Stimulated activated CD8-positive, alpha-beta memory T cell treated with anti-CD3 and anti-CD28 coated beads, Interleukin-15, amount 100 ng/mL, for 4 hours (primary cell): ENCODE measurements at regions not wholly inside any gene's neighbourhood (a gene's known extent, or its start where the extent isn't known, plus 50 kb on each side); places are given as distances from the start of the nearest gene placed in this dataset.
A peak's percentile ranks its signal among the peaks of the same experiment; 100 is the strongest.
"Not testable (repeated sequence)": the region's sequence is repeated elsewhere in the genome, so short reads cannot be mapped to it uniquely, and the experiment has no call there.

Experiments
- DNase-seq, 2 donors: peaks; one replicate each; pipeline ENCODE4 v3.0.0-alpha.2; 2020; ENCODE audit warnings: low read depth in 2 of 2

DNA sequence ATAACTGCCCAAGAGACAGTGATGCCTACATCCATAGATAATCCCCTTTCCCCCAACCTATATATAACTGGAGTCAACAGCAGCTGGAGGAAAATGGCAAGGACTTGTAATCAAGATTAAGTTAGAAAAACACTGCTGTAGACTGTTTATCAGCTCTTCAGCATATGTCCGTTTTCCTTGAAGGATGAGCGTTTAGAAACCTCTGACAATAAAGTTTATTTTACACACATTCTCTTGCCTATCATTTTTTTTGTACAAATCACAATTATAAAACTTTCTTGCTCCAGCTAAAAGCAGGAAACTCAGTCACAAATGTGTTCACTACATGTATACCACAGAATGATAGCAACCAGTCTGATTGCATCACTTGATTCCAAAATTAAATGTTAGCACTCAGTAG is 50.8 kb downstream of the PPIAL4G start:
- DNase-seq = not testable (repeated sequence)

DNA sequence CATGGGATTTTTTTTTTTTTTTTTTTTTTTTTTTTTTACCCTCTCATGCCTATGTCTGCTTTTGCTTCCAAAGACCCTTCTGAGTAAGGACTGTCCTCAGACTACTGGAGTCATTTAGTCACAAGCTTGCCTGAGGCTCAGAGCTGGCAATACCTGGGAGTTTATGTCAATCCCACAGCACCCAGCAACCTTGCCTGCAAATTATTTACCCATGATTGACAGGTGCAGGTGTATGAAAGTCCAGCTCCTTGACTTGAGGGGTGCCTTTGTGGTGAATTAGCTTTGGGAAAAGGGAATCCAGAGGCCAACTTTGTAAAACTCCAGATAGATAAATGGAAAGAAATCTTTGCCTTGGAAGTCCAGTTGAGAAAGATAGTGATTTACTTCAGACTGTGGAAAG is 53.2 kb downstream of the PPIAL4G start:
- not testable (repeated sequence) for DNase-seq

DNA sequence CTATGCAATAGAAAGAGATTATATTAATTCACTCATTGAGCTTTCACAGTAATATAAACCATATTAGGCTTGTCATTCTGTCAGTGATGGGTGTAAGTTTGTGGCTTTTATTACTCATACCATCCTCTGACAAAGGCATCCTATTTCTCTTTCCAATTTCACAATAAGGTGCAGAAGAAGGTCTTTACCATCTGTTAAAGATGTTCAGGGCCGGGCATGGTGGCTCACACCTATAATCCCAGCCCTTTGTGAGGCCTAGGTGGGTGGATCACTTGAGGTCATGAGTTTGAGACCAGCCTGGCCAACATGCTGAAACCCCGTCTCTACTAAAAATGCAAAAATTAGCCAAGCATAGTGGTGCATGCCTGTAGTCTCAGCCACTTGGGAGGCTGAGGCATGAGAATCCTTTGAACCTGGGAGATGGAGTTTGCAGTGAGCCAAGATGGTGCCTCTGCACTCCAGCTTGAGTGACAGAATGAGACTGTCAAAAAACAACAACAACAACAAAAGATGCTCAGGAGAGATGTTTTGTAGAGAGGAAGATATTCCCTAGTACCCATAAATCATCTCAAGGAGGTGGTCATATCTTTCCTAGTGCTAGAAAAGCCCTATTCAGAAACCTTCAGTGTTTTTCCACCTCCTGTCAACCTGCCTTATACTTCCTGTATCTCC is 56.0 kb downstream of the PPIAL4G start:
- not testable (repeated sequence) for DNase-seq

DNA sequence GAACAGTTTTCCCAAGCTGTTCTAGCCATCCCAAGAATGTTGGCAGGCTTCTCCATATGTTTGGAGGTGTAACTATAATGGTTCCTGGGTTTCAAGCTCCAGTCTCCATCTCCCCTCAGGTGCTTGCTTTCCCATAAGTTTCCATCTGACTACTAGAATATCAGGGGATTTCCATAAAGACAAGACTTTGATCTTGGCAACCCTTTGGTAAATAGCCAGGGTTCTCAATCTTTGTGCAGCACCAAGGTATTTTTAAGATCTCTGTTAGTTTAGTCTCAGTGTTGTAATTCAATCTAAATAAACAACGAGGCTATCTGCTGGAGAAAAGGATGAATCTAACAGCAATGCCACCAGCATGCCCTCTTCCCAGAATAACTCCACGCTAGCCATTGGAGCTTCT is 56.7 kb downstream of the PPIAL4G start:
- DNase-seq = not testable (repeated sequence)

DNA sequence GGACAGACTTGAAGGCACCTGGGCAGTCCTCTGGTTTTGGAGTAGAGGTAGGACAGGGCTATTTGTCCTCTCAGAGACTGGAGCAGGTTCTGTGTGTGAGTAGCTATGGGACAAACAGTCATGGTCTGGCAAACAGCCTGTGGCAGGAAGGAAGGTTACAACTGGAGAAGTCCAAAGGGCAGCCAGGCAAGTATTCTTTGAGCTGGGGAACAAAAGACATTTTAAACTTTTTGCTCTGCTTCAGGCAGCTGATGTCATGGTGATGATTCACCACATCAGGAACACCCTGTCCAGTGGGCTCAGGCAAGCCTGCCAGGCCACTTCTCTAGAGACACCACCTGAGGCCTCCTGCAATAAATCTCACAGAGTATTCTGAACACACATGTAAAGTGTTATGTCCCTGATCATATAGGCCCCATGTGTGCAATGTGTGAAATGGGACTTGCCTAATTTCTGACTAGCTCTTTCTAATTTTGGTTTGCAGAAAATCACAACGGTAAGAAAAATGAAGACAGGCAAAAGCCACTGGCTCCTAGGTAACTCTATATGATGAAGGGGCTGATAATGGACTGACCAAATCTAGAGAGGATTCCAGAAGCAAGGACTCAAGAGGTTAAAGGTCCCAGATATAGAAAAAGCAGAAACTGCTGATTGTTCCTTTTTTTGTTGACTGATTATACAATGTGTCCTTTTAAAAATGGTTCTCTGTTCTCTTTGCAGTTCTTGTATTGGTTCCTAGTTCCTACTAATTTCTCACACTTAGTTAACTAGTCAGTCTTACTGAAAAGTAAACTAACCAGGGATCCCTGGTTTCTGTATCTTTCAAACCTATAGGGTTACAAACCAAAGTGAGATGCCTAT is 58.7 kb downstream of the PPIAL4G start:
- DNase-seq = not testable (repeated sequence)

DNA sequence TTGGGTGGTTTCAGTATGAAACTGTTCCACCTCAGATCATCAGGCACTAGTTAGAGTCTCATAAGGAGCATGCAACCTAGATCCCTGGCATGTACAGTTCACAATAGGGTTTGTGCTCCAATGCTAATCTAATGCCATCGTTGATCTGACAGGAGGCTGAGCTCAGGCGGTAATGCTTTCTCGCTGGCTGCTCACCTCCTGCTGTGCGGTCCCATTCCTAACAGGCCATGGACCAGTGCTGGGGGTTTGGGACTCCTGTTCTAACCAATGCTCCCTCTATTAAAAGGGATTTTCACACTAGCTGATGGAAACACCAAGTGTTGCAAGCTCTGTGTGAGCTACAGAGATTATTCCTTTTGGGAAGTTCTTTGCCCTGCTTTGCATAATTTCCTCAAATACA is 60.2 kb downstream of the PPIAL4G start:
- DNase-seq = not testable (repeated sequence)

DNA sequence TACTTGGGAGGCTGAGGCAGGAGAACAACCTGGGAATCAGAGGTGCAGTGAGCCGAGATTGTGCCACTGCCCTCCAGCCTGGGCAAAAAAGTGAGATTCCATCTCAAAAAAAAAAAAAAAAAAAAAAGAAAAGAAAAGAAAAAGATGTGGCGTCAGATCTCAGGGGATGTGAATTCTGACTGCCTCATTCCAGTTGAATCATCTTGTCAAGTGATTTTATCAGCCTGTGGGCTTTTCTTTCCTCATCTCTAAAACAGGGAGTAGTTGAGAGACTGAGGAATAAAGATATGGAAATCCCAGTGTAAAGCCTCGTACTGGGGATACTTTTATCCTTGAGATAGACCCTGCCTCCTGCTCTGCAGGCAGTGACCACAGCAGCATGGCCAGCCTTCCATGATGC is 65.9 kb downstream of the PPIAL4G start:
- DNase-seq = not testable (repeated sequence)

DNA sequence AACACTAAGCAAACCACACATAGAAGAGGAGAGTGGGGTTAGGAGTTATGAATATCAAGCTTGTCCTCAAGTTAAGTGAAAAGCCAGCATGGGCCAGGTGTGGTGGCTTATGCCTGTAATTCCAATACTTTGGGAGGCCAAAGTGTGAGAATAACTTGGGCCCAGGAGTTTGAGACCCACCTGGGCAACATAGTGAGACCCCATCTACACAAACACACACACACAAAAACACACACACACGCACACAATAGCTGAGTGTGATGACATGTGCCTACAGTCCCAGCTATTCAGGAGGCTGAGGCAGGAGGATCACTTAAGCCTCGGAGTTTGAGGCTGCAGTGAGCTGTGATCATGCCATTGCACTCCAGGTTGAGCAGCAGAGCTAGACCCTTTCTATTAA is 69.7 kb downstream of the PPIAL4G start:
- DNase-seq = not testable (repeated sequence)

DNA sequence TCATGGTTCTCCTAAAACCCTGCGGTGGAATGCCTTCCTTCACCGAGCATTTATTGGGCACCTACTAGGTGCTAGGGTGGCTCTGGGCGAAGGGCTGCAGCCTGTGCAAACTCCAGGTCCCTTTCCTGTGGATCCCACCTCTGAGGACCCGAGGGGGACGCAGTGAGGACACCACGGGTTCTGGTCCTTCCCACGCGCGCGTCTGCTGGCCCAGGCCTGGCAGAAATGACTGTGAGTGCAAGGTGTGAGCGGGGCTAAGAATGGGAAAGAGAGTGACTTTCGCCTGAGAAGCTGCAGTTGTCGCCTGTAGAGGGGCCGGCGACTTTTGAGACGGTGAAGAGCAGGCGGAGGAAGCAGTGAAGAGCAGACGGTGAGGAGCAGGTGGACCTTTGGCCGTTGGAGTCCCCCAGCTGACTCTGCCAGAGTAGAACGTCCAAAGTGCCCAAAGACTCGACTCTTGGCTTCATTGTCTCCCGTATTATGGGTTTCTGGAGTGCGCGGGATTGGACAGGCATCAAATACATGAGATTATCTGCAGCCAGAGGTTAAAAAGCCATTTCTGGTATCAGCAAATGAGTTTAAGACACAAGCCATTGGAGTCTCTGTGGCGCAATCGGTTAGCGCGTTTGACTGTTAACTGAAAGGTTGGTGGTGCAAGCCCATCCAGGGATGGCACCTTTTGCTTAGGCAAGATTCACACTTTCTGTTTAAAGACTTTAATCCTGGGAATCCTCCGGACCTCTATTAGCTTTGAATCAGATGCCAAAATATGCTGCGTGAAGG is 78.1 kb downstream of the PPIAL4G start:
- not testable (repeated sequence) for DNase-seq

DNA sequence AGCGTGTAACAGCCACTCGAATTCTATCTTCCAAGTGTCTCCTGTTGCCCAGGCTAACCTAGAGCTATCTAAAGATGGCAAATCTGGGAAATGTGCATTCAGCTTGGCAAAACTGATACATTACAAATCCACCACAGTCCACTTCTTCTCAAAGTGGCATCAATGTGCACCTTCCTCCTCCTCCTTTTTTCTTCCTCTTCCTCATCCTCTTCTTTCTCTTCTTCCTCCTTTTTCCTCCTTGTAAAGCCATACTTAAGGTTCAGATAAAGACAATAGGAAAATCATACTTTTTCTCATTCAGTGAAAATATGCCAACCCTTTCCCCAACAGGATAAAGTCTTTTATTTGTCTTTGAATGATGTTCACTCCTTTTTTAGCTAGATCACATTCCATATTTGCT is 79.2 kb downstream of the PPIAL4G start:
- DNase-seq = not testable (repeated sequence)

DNA sequence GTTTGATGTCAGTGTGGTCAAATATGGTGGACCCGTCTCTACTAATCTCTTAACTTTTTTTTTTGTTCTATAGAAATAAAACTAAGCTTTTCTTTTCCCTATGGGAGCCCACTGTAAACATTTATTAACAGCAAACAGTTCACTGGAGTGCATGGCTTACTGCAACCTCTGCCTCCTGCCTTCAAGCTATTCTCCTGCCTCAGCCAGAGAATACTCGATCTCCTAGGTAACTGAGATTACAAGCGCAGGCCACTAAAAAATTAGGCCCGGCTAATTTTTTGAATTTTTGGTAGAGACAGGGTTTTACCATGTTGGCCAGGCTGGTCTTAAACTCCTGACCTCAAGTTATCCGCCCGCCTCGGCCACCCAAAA is 80.0 kb downstream of the PPIAL4G start:
- DNase-seq = not testable (repeated sequence)

DNA sequence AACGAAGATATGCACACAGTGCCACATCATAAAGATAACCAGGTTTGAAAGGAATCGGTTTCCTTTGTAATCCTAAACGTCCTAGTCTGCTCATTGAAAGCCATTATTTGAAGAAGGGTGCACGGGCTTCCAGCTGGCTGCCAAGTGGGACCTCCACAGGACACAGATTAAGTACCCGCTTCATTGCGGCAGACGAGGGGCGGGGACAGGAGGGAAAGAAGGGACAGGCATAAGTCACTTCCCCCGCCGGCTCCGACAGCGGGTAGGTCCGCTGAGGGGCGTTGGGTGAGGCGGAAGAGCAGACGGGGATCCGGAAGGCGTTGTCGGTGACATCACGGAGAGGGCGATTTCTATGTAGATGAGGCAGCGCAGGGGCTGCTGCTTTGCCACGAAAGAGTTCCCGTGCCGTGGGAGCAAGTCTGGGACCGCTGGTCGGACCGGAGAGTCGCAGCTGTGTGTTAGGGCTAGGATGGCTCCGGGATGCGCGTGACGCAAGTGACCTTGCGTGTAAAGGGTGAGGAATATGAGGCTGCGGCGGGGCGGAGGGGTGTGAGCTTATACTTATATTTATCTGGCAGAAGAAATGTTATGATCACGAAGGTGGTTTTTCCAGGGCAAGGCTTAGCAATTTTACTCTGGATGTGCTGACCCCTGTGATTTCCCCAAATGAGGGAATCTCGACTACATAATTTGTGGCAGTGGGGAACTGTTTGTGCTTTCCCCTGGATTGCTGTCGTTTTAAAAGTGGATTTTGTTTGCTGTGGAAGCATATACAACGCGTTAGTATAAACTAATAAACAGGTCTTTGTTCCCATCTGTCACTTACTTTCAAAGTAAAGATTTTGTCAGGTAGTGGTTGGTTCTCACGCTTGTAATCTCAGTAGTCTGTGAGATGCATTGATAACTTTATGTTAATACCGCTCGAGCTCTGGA is 80.7 kb downstream of the PPIAL4G start:
- peak; percentile 73 to 80 for DNase-seq

DNA sequence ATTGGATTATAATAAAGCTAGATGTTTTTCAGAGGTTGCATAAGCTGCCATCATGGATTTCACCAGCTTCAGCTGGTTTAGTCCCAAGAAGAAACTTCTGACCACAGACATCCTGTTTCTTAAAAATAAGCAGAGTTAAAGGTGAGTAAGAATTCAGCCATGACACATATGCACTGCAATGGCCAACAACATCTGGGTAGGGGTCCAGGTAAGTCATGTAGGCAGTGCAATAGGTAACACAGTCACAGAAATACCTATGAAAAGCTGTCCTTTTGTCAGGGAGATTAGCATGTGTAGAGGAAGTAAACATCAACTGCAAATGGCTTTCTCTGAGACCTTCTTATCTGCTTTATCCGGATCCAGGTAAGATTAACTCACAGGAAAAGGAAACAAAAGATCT is 85.6 kb downstream of the PPIAL4G start:
- not testable (repeated sequence) for DNase-seq

DNA sequence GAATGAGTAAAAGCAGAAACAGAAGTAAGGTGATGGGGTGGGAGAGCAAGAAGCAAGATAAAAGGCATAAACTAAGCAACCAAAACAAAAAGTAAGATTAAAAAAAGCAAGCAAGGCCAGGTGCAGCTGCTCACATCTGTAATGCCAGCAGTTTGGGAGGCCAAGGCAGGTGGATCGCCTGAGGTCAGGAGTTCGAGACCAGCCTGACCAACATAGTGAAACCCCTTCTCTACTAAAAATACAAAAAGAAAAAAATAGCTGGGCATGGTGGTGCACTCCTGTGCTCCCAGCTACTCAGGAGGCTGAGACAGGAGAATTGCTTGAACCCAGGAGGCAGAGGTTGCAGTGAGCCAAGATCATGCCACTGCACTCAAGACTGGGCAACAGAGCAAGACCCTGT is 90.6 kb downstream of the PPIAL4G start:
- DNase-seq = not testable (repeated sequence)

DNA sequence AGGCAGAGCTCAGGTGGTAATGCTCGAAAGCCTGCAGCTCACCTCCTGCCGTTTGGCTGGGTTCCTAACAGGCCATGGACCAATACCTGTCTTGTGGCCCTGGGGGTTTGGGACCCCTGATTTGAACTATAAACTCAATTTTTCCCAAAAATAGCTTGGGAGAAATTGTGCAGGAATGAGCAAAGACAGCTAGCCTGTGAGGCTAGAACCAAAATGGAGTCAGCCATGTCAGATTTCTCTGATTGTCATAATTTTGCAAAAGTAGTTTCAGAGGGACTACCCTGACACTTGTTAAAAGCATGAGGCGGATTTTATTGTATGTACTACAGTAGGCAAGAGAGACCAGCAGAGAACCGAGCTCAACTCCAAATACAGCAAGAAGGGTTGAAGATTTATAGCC is 91.8 kb downstream of the PPIAL4G start:
- DNase-seq = not testable (repeated sequence)

DNA sequence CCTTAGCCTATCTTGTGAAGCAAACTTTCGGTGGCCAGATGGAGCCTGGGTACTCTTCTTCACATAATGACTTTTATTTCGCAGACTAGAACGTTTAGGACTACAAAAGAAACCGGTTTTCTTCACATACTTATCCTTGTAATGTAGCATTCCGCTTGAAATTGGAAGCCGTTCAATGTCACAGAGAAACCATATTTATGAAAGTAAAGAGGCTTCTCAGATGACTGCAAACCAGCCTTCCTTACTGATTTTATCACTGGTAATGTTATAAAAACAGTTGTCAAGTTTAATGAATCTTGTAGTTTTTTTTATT is 94.1 kb downstream of the PPIAL4G start:
- DNase-seq = no peak

DNA sequence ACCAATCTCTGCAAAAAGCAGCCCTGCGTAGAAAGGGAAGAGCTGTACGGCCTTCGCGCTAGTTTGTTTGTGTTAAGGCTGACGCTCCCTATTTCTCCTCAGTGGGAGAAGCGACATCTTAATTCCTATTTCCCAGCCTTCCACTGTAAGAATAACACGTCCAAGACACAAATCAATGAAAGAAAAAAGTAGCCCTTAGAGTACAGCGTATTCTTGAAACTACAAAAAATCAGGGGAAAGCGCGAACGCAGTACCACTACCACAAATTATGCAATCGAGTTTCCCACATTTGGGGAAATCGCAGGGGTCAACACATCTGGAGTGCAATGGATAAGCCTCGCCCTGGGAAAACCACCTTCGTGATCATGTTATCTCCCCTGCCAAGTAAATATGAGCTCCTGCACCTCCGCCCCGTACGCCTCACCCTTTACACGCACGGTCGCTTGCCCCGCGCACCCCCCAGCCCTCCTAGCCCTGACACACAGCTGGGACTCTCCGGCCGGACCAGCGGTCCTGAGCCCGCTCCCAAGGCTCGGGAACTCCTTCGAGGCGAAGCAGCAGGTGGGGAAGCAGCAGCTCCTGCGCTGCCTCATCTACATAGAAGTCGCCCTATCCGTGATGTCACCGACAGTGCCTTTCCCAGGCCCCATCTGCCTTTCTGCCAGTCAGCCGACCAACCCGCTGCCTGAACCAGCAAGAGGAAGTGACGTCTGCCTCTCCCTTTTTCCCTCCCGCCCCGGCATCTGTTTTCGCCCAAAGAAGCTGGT is 94.7 kb downstream of the PPIAL4G start:
- peak; percentile 72 to 79 for DNase-seq

DNA sequence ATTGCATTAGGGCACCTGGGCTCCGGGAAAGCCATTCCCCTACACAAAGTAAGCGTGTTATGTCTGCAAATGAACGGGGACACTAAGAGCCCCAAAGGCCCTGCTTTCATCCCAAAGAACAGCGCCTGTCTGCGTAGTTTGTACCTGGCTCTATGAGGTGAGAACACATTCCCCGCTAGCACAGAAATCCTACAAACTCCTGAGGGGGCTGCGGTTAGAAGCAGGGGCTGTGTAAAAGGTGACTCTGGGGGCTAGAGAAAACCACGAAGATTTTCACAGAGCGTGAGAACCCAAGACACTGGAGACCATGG is 95.2 kb downstream of the PPIAL4G start:
- not testable (repeated sequence) for DNase-seq

DNA sequence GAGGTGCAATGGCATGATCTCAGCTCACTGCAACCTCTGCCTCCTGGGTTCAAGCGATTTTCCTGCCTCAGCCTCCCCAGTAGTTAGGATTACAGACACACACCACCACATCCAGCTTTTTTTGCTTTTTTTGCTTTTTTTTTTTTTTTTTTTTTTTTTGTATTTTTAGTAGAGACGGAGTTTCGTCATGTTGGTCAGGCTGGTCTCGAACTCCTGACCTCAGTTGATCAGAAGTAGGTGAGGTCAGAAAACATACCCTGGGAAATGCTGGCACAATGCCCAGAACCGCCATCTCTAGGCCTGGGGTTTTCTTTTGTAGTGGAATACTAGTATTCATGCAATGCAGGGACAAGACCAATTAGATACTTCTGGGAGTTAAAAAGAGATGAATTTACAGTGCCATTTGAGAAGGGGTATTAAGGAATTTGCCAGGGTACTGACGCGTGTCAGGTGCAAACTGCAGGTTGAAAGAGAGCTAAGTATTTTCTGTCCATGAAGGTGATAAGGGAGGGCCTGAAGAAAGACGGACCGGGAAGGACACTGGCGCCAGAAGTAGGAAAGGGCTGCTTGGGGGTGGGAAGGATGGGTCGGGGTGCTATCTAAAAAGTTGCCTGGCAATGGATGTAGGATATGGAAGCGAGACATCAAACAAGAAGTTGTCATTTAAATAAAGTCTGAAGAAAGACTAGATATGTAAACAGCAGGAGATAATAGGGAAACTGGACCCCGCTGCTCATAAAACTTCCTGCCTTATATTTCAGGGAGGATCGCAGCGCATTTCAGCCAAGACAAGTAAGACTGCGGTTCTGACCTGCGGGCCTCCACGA is 95.8 kb downstream of the PPIAL4G start:
- not testable (repeated sequence) for DNase-seq

DNA sequence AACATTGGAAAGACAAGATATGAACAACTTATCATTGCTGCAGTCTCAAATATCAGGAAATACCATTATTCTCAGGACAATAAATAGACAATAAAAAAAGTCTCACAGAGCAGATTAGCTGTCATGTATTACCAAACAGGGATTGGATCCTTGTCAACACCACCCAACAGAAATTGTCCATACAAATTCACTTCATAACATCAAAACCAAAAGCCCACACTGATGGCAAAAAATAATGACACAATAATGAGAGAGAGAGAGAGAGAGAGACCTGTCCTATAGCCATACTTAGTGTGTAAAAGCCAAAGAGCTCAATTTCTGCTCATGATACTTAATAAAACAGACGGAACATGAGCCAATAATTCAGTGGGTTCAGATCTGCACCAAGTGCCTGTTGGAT is 96.5 kb downstream of the PPIAL4G start:
- no peak for DNase-seq
